ENCODE measurements at regions not wholly inside any gene's neighbourhood (a gene's known extent, or its start where the extent isn't known, plus 50 kb on each side); places are given as distances from the start of the nearest gene placed in this dataset.

DNA sequence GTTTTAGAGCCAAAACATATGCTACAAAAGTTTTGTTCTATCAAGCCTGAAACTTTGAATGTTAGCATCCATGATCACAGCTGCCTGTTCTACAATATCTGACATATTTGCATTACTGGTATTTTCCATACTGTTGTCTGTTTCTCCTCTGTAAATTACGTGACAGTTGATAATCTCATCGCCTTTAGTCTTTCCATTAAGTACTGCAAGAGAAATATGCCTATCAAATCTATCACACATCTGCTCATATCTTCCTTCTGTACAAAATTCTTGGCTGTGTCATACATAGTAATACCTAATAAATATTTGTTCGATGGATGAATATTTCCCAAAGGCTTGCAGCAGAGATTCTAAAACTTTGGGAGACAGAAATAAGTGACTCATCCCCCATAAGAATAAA lies 717.3 kb downstream of the OTOL1 start:
- Histone ChIP-seq H3K27me3 (ENCODE audit: insufficient read depth, low read length) (no peaks in the 10 kb centered on the region), H4K5ac (ENCODE audit: insufficient read length, low read depth, low read length) (no peak overlapping the region), H3K18ac (ENCODE audit: insufficient read length, low read depth, low read length) (no peak overlapping the region), H3K23me2 (ENCODE audit: insufficient read length, low read depth, low read length, poor library complexity, severe bottlenecking) (no peaks in the 10 kb centered on the region), H2BK120ac (ENCODE audit: low read depth, low read length, poor library complexity, severe bottlenecking) (no peak overlapping the region), H4K20me1 (ENCODE audit: control insufficient read depth, insufficient read depth, insufficient read length) (no peaks in the 10 kb centered on the region), H4K8ac (replicated peaks; ENCODE audit: insufficient read length, low read depth, low read length) (no peak overlapping the region), H2BK20ac (ENCODE audit: low read depth, low read length, poor library complexity, severe bottlenecking) (no peak overlapping the region), H2BK5ac (ENCODE audit: insufficient read length, low read length) (no peak overlapping the region), H3K27ac (ENCODE audit: insufficient read length, low read depth, low read length) (no peak overlapping the region), H2BK12ac (ENCODE audit: insufficient read length, low read depth, low read length) (no peak overlapping the region), H3T11ph (ENCODE audit: low read length) (no peak overlapping the region), H3K4me2 (ENCODE audit: insufficient read depth, insufficient read length, low read length) (no peak overlapping the region), H2BK15ac (ENCODE audit: low read depth, low read length) (no peak overlapping the region), H3K14ac (ENCODE audit: insufficient read depth, low read length) (no peak overlapping the region), H3K56ac (ENCODE audit: insufficient read length, low read depth, low read length) (no peak overlapping the region), H3K9me3 (ENCODE audit: control insufficient read depth, low read depth, low read length) (no peaks in the 10 kb centered on the region), H3K4me1 (ENCODE audit: insufficient read depth, low read length) (no peaks in the 10 kb centered on the region), H3K79me2 (ENCODE audit: insufficient read depth, low read length) (no peaks in the 10 kb centered on the region), H3K4ac (ENCODE audit: low read depth, low read length) (no peak overlapping the region), H4K91ac (ENCODE audit: insufficient read length, low read depth, low read length) (no peak overlapping the region), H3K23ac (ENCODE audit: insufficient read length, low read depth, low read length) (no peak overlapping the region), H3K9ac (ENCODE audit: extremely low read depth, insufficient read length, low read length) (no peak overlapping the region), H2AFZ (ENCODE audit: low read length) (no peak overlapping the region), H2AK5ac (ENCODE audit: insufficient read length, low read length) (no peak overlapping the region), H3K79me1 (ENCODE audit: insufficient read depth, low read depth, low read length, poor library complexity, severe bottlenecking) (no peaks in the 10 kb centered on the region)
- no peak for DNase-seq
- H3K27ac Mint-ChIP-seq = no peak overlapping the region
- TF ChIP-seq, protein P1, sequence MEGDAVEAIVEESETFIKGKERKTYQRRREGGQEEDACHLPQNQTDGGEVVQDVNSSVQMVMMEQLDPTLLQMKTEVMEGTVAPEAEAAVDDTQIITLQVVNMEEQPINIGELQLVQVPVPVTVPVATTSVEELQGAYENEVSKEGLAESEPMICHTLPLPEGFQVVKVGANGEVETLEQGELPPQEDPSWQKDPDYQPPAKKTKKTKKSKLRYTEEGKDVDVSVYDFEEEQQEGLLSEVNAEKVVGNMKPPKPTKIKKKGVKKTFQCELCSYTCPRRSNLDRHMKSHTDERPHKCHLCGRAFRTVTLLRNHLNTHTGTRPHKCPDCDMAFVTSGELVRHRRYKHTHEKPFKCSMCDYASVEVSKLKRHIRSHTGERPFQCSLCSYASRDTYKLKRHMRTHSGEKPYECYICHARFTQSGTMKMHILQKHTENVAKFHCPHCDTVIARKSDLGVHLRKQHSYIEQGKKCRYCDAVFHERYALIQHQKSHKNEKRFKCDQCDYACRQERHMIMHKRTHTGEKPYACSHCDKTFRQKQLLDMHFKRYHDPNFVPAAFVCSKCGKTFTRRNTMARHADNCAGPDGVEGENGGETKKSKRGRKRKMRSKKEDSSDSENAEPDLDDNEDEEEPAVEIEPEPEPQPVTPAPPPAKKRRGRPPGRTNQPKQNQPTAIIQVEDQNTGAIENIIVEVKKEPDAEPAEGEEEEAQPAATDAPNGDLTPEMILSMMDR (conservative IDR thresholded peaks at IDR 0.05) = no peak
- no peaks in the 10 kb centered on the region for H3K9me3 Mint-ChIP-seq
- no CpG with 5 or more reads among the region's 3 CpGs for WGBS (ENCODE audit: extremely low coverage, insufficient read length, low lambda C conversion rate)
- H3K27me3 Mint-ChIP-seq (ENCODE audit: low read depth) = no peaks in the 10 kb centered on the region
- H3K4me1 Mint-ChIP-seq = no peaks in the 10 kb centered on the region
- H3K4me3 Mint-ChIP-seq = no peak overlapping the region
- no peaks in the 10 kb centered on the region for H3K36me3 Mint-ChIP-seq (ENCODE audit: insufficient read depth in 1 of 3, low read depth in 3 of 3)

Measured in H9 (cell line).